ENCODE measurements at regions not wholly inside any gene's neighbourhood (a gene's known extent, or its start where the extent isn't known, plus 50 kb on each side); places are given as distances from the start of the nearest gene placed in this dataset.

DNA sequence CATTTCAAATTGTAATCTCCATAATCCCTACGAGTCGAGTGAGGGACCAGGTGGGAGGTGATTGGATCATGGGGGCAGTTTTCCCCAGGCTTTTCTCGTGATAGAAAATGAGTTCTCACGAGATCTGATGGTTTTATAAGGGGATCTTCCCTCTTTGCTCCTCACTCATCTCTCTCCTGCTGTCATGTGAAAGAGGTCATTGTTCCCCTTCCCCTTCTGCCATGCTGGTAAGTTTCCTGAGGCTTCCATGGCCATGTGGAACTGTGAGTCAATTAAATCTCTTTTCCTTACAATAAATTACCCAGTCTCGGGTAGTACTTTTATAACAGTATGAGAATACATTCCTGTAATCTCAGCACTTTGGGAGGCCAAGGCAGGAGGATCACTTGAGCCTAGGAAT, 76.7 kb upstream of the MARCHF10 start:
- no peak for FAIRE-seq
- BruUV-seq (replicated peaks), result no TSS peak
- POLR2A ChIA-PET, result interaction anchor here (0.6 kb wide), 2 partner anchors 90 to 174 kb away, joined by 3 to 5 read pairs; no protein-coding TSS in a partner anchor

DNA sequence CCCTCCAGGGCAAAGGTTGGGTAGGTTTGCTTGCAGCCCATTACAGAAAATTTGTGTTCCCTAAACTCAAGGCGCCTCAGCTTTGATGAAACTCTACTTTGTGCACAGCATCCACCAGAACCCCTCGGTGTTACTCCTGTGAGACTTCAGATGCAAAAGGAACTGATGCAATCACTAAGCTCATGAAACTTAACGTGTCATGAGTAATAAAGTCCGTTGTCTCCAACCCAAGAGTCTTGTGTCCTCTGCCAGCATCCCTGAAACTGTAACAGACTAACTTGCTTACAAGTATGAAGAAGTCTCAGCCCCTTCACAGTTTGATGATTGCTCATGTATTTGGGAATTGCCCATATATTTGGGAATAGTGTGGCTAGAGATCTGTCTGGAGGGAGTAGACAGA, 74.8 kb upstream of the MARCHF10 start:
- Histone ChIP-seq H3K9me1 (ENCODE audit: control insufficient read depth, insufficient read depth, low read length) (no peaks in the 10 kb centered on the region), H3K27me3 (ENCODE audit: control insufficient read depth in 2 of 2, insufficient read depth in 2 of 2, low read length in 2 of 2) (no peaks in the 10 kb centered on the region), H3K9ac (ENCODE audit: insufficient read depth in 1 of 2, low read depth in 2 of 2, low read length in 2 of 2) (no peak overlapping the region), H3K27ac (ENCODE audit: extremely low read depth, low read depth, low read length) (no peak overlapping the region), H3K36me3 (ENCODE audit: control insufficient read depth, insufficient read depth, low read length) (no peaks in the 10 kb centered on the region), H3K4me2 (ENCODE audit: insufficient read depth, low read length) (no peak overlapping the region; the same call in 1 of the 2 replicates), H3K79me2 (ENCODE audit: control insufficient read depth, insufficient read depth, low read length) (no peaks in the 10 kb centered on the region), H4K20me1 (replicated peaks; ENCODE audit: control insufficient read depth, insufficient read depth, low read length) (no peaks in the 10 kb centered on the region), H3K9me3 (replicated peaks; ENCODE audit: control insufficient read depth, insufficient read depth, low read depth, low read length) (no peaks in the 10 kb centered on the region), H3K4me1 (replicated peaks in 1 of 2; ENCODE audit: control insufficient read depth in 2 of 2, insufficient read depth in 2 of 2, low read length in 2 of 2) (peaks cover 0 to 10% of the 10 kb centered on the region in 2 experiments; a peak in 2 of 5 replicates), H3K4me3 (no peak overlapping the region), H2AFZ (ENCODE audit: low read depth, low read length) (no peak overlapping the region; the same call in 1 of the 2 replicates)
- intact Hi-C loops (cut with micrococcal nuclease) (no loop called here), in situ Hi-C loops (cut with MboI) (no loop called here)
- no peak for FAIRE-seq
- ChIA-PET CTCF (ENCODE audit: low intra/inter-chr PET ratio) (no interaction called here), POLR2A (interaction anchor here (0.6 kb wide), 1 partner anchor 78 kb away, joined by 3 read pairs; no protein-coding TSS in a partner anchor)
- 3% methylated on average over 4 of the region's 4 CpGs for WGBS (ENCODE audit: insufficient coverage, low coverage, missing lambda C conversion rate)
- ATAC-seq, result 0 out of 3 replicates have a peak, but pooled peaks have one; percentile 35
- no peak for DNase-seq (ENCODE audit: extremely low read depth in 1 of 4, low spot score in 3 of 4)
- TF ChIP-seq C11orf30 (IDR thresholded peaks at IDR 0.05; ENCODE audit: low read depth), result no peak
- TF ChIP-seq, protein P1, sequence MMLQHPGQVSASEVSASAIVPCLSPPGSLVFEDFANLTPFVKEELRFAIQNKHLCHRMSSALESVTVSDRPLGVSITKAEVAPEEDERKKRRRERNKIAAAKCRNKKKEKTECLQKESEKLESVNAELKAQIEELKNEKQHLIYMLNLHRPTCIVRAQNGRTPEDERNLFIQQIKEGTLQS (IDR thresholded peaks at IDR 0.05), result peak; percentile 52; the same call in 1 of the 2 replicates
- TF ChIP-seq, protein P1 (CRISPR knock-in tag; conservative IDR thresholded peaks at IDR 0.05), result no peak
- no peak for TF ChIP-seq ID3 (CRISPR knock-in tag; IDR thresholded peaks at IDR 0.05)
- TF ChIP-seq ID3 (tag; IDR thresholded peaks at IDR 0.05), result no peak
- TF ChIP-seq CEBPG (CRISPR knock-in tag; IDR thresholded peaks at IDR 0.05), result peak; percentile 72
- peak in 1 of 2 experiments; percentile 74; a peak in 2 of 4 replicates for TF ChIP-seq CEBPG (tag; conservative IDR thresholded peaks at IDR 0.05 in 1 of 2, IDR thresholded peaks at IDR 0.05 in 1 of 2)
- BruUV-seq (replicated peaks), result no TSS peak

More for the DNA sequence above, 76.7 kb upstream of the MARCHF10 start:
- no peaks in the 10 kb centered on the region for H3K9me3 ChIP-seq (replicated peaks; ENCODE audit: control insufficient read depth, insufficient read depth, low read depth, low read length)
- H3K4me3 ChIP-seq, result no peak overlapping the region
- ATAC-seq, result no peak
- TF ChIP-seq HDAC8 (tag; IDR thresholded peaks at IDR 0.05) (no peak), TCFL5 (CRISPR knock-in tag; conservative IDR thresholded peaks at IDR 0.05) (no peak), CHD2 (IDR thresholded peaks at IDR 0.05; ENCODE audit: low read depth, low read length) (peak; percentile 35; the same call in 1 of the 2 replicates), IRF9 (tag; IDR thresholded peaks at IDR 0.05) (no peak)
- in situ Hi-C loops (cut with MboI), result no loop called here
- intact Hi-C loops (cut with micrococcal nuclease), result no loop called here
- H3K27me3 ChIP-seq (ENCODE audit: control insufficient read depth in 2 of 2, insufficient read depth in 2 of 2, low read length in 2 of 2), result no peaks in the 10 kb centered on the region
- DNase-seq (ENCODE audit: extremely low read depth in 1 of 4, low spot score in 3 of 4), result no peak
- H3K9ac ChIP-seq (ENCODE audit: insufficient read depth in 1 of 2, low read depth in 2 of 2, low read length in 2 of 2), result no peak overlapping the region
- no peak overlapping the region for H3K27ac ChIP-seq (ENCODE audit: extremely low read depth, low read depth, low read length)
- H3K36me3 ChIP-seq (ENCODE audit: control insufficient read depth, insufficient read depth, low read length), result no peaks in the 10 kb centered on the region
- no peak overlapping the region for H2AFZ ChIP-seq (ENCODE audit: low read depth, low read length)
- H3K4me1 ChIP-seq (replicated peaks in 1 of 2; ENCODE audit: control insufficient read depth in 2 of 2, insufficient read depth in 2 of 2, low read length in 2 of 2), result peaks cover 0 to 10% of the 10 kb centered on the region in 2 experiments; a peak in 2 of 5 replicates
- WGBS (ENCODE audit: insufficient coverage, low coverage, missing lambda C conversion rate), result 12% methylated on average over 5 of the region's 5 CpGs
- H4K20me1 ChIP-seq (replicated peaks; ENCODE audit: control insufficient read depth, insufficient read depth, low read length), result no peaks in the 10 kb centered on the region
- no peaks in the 10 kb centered on the region for H3K79me2 ChIP-seq (ENCODE audit: control insufficient read depth, insufficient read depth, low read length)
- no peak overlapping the region for H3K4me2 ChIP-seq (ENCODE audit: insufficient read depth, low read length)
- CTCF ChIA-PET (ENCODE audit: low intra/inter-chr PET ratio), result no interaction called here
- no peaks in the 10 kb centered on the region for H3K9me1 ChIP-seq (ENCODE audit: control insufficient read depth, insufficient read depth, low read length)
